Stimulated activated CD4-positive, alpha-beta T cell treated with anti-CD3 and anti-CD28 coated beads, Interleukin-1b, Interleukin-23, amount 100 ng/mL, for 24 hours (primary cell): ENCODE measurements at regions not wholly inside any gene's neighbourhood (a gene's known extent, or its start where the extent isn't known, plus 50 kb on each side); places are given as distances from the start of the nearest gene placed in this dataset.

Source experiments
- DNase-seq, 4 experiments: peaks; one replicate each; pipeline ENCODE4 v3.0.0-alpha.2; 2020; ENCODE audit warnings: low read depth in 4 of 4, low spot score in 1 of 4

- DNase-seq: no peak
These were observed 561.0 kb upstream of the ZFHX3 start for GRCh38 chr16:73608911-73609310.

- no peak for DNase-seq
These were observed 557.4 kb upstream of the ZFHX3 start for GRCh38 chr16:73605309-73605708.

GRCh38 chr16:73601911-73602310 is 554.0 kb upstream of the ZFHX3 start:
- DNase-seq: no peak

DNA sequence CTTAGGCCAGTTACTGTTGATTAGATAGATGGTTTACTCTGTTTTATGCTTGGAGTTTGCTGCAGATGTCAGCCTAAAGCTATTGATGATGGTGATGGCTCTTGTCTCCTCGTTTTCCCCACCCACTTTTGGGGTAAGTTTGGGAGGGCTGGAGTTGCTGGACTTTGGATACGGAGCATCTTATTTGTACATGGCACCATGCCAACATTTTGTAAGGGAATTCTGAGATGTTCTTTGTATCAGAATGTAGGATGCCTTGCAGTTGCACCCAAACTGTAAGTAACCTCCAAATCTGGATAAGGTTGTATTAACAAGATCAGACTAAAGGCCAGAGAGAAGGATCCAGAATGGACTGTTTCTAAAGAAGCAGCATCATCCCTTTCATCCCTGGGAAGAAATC is 551.9 kb upstream of the ZFHX3 start:
- no peak for DNase-seq

- no peak for DNase-seq
These were observed 551.4 kb upstream of the ZFHX3 start for GRCh38 chr16:73599351-73599750.

GRCh38 chr16:73584157-73584556 is 536.2 kb upstream of the ZFHX3 start:
- DNase-seq: no peak

GRCh38 chr16:73572135-73572828 is 524.4 kb upstream of the ZFHX3 start:
- no peak for DNase-seq

- DNase-seq: no peak
These were observed 521.5 kb upstream of the ZFHX3 start for GRCh38 chr16:73569266-73569980.

DNA sequence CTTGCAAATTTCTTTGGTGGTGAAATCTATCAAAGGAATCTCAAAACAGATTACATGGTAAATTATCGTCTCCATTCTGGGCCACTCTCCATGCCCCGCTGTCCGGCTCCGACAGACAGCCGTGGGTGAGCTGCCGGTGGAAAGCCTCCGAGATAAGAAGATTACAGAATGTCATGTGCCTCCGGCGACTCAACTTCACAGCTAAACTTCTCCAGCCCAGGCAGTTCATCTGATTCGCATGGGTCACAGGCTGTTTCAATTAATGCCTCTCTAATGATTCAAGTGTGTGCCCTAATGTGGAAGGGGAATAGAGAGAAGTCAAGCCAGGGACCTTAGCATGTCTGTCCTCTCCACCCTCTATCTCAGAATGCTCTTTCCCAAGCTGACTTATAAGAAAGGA is 520.8 kb upstream of the ZFHX3 start:
- DNase-seq: no peak

DNA sequence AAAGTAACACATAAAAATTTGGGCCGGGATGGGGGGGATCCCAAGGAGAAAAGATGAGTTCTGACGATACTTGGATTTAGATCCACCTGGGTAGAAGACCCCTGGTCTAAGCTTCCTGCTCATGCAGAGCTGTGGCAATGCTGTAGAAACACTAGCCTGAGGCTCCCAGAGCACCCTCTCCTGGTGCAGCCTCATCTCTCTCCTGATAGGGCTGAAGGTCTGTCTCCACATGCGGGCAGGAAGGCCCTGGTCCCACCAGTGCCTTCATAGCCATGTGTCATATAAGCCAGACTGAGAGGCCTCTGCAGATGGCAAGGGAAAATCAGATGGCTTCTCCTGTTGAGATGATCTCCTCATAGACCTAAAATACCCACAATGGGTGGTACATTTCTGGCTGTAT is 518.0 kb upstream of the ZFHX3 start:
- no peak for DNase-seq

DNA sequence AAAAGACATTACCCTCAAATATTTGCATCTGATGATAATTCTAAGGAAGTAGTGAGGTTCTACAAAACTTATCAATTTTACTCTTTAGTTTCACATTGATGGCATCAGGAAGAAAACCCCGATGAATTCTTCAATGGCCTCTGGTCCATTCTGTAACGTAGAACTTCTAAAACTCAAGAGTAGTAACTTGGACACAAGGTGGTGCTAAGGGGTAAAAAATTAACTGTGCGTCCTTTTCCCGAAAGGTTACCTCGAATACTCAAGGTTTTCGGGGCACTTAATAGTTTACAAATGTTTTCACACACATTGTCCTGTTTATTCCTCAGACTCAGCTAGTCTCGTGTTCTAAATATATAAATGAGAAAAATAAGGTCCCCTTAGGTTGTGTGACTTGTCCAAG is 517.3 kb upstream of the ZFHX3 start:
- no peak for DNase-seq

GRCh38 chr16:73563709-73564108 is 515.8 kb upstream of the ZFHX3 start:
- DNase-seq: no peak

- no peak for DNase-seq
These were observed 512.6 kb upstream of the ZFHX3 start for GRCh38 chr16:73560497-73560896.

- DNase-seq: no peak
These were observed 510.3 kb upstream of the ZFHX3 start for GRCh38 chr16:73558219-73558618.

DNA sequence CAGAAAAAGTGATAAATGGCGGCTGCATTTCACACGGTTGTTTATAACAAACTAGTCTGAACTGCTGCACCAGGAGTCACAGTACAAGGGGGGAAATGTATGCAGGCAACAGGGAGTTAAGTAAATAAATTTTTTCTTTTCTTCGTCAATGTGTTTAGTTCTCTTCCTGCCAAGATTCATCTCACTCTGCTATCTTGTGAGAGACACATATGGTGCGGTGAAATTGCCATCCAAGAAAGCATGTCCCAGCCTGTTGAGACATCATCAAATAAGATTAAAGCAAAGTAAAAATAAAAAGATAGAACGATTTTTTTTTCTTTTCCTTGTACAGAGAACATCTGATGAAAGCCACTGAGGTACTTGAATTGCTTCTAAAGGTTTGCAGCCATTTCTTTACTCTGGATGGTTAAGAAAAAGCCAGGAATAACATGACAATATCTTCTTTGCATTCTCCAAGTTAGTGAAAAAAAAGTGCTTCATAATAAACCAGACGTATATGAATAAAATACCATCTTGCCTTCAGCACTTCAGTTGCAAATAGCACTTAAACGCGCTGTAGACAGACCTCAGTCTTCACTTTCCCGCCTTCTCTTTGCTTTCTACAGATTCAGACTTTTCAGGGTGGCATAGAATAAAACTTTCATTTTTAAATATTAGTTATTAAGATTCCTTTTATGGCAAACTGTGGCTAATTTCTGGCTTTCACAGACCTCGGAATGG is 506.2 kb upstream of the ZFHX3 start:
- no peak for DNase-seq

GRCh38 chr16:73549984-73550631 is 502.2 kb upstream of the ZFHX3 start:
- no peak for DNase-seq

DNA sequence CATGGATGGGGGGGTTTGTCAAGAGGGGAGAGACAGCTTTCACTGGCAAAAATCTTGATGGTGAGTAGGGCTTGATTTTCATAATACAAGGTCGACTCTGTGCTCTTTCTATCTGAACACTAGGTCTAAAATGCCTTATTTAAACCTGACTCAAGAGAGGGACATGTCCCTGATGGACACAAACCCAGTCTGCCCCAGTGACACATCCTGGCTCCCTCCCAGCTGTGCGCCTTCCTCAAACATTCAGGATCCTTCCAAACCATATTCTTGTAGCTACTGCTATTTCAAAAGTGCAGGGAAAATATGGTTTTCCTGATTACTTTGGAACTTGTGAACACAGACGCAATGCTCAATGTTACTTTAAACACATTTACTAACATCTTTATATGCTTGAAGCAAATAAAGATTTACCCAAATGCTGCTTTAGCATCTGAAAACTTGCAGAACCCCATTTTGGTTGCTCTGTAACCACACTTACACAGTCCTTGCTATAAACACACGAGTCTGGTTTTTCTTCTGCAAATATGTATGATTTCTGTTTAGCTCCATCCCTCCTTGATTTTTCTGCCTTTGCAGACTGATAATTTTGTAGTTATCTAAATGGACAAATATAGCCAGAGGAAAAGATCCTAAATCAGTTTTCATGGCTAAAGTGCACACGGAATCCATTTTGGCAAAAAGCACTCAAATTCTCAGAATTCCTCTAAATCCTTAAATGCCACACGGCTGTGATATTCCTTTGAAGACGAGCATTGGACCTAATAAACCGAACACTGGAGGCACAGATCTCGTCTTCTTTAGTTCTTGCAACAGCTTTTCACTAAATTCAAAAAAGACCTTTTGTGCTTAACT is 499.9 kb upstream of the ZFHX3 start:
- DNase-seq: no peak

DNA sequence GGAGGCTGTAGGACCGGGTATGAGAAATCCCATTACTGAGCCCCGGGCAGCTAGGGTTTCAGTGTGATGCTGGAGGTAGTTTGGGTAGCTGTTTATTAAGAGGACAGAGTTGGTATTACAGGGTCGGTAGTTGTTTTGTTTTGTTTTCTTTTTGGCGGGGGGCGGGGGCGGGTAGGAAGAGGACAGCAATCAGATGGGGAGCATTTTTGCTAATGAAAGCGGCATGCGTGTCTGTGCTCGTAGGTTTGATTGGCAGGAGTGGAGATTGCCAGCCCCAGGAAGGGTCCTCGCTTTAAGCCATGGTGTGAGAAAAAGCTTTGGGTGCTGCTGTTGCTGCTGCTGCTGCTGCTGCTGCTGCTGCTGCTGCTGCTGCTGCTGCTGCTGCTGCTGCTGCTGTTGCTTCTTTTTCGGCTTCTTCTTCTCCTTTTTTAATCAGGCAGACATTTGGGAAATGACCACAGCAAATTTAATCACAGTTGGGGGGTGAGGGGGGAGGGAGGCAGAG is 498.5 kb upstream of the ZFHX3 start:
- no peak for DNase-seq

GRCh38 chr16:73545755-73546154 is 497.8 kb upstream of the ZFHX3 start:
- no peak for DNase-seq

GRCh38 chr16:73545290-73545689 is 497.4 kb upstream of the ZFHX3 start:
- DNase-seq: no peak

DNA sequence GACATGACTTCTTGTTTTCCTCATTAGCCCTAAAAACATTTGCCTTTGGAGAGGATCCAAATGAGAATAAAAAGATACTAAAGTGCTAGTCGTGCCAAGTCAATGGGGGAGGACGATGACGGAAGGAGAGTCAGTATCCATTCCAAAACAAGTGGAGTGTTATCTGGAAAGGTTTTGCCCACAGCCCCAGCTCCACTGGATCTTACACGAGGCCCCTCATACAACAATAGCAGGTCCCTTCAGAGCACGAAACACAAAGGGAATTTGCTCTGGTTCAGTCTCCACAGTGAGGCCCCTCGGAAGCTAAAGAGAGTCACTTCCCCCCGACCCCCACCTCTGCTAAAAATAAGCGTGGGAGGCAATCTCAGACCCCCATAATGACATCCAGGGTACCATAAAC is 496.9 kb upstream of the ZFHX3 start:
- DNase-seq: no peak
